Endodermal cell (in vitro differentiated cells): ENCODE measurements at regions not wholly inside any gene's neighbourhood (a gene's known extent, or its start where the extent isn't known, plus 50 kb on each side); places are given as distances from the start of the nearest gene placed in this dataset.

ENCODE experiments used
- DNase-seq: peaks from one replicate; pipeline ENCODE4 v3.0.0-alpha.2; 2017
- H3K27ac ChIP-seq: 2 replicates; pipeline ENCODE4 v1.5.1; 2013; ENCODE audit warnings: mild to moderate bottlenecking, low read depth, low read length, moderate library complexity
- H3K27me3 ChIP-seq: 2 replicates; pipeline ENCODE4 v1.6.1; 2013; ENCODE audit warnings: mild to moderate bottlenecking, low read length, moderate library complexity; ENCODE audit not compliant: insufficient read depth, control insufficient read depth, poor library complexity, severe bottlenecking
- H3K36me3 ChIP-seq: 2 replicates; pipeline ENCODE4 v1.7.0; 2013; ENCODE audit warnings: mild to moderate bottlenecking, low read length, moderate library complexity; ENCODE audit not compliant: control insufficient read depth, insufficient read depth
- H3K4me1 ChIP-seq: one replicate; pipeline ENCODE4 v1.7.0; 2013; ENCODE audit warnings: low read length; ENCODE audit not compliant: control insufficient read depth, insufficient read depth
- H3K4me3 ChIP-seq: 2 replicates; pipeline ENCODE4 v1.5.1; 2013; ENCODE audit warnings: mild to moderate bottlenecking, low read length, moderate library complexity
- H3K9ac ChIP-seq: 2 replicates; pipeline ENCODE4 v1.6.1; 2013; ENCODE audit warnings: mild to moderate bottlenecking, low read length, moderate library complexity; ENCODE audit not compliant: poor library complexity, severe bottlenecking; ENCODE audit errors: extremely low read depth
- H3K9me3 ChIP-seq: 2 replicates; pipeline ENCODE4 v1.6.1; 2013; ENCODE audit warnings: mild to moderate bottlenecking, low read length, moderate library complexity; ENCODE audit not compliant: control insufficient read depth
- H3K27ac Mint-ChIP-seq: 2 replicates; pipeline ENCODE4 v1.8.0; 2020; ENCODE audit warnings: mixed read lengths
- H3K27me3 Mint-ChIP-seq: 2 replicates; pipeline ENCODE4 v1.8.0; 2021; ENCODE audit warnings: mild to moderate bottlenecking, mixed read lengths; ENCODE audit not compliant: insufficient read depth
- H3K36me3 Mint-ChIP-seq: 2 replicates; pipeline ENCODE4 v1.8.0; 2020; ENCODE audit warnings: low read depth, mixed read lengths
- H3K4me1 Mint-ChIP-seq: 2 replicates; pipeline ENCODE4 v1.8.0; 2020; ENCODE audit warnings: mixed read lengths
- H3K4me3 Mint-ChIP-seq: 2 replicates; pipeline ENCODE4 v1.8.0; 2020; ENCODE audit warnings: mild to moderate bottlenecking, moderate library complexity, mixed read lengths
- H3K9me3 Mint-ChIP-seq: 2 replicates; pipeline ENCODE4 v1.8.0; 2020; ENCODE audit warnings: mild to moderate bottlenecking, mixed read lengths
- WGBS, 2 experiments: methylation state at CpG; one replicate each; pipeline versions ENCODE4 v1.1.5 to v1.1.7; 2013; ENCODE audit warnings: missing lambda C conversion rate in 2 of 2, mixed read lengths in 1 of 2; ENCODE audit not compliant: insufficient coverage in 1 of 2, insufficient read length in 1 of 2; 5-methylcytosine and 5-hydroxymethylcytosine counted together
- TF ChIP-seq, protein P1 (sequence below): fragments of 200-600 bp; sonication (generic); conservative IDR thresholded peaks from 2 replicates; pipeline ENCODE4 v1.5.0; 2021; ENCODE audit warnings: antibody characterized with exemption, mild to moderate bottlenecking

DNA sequence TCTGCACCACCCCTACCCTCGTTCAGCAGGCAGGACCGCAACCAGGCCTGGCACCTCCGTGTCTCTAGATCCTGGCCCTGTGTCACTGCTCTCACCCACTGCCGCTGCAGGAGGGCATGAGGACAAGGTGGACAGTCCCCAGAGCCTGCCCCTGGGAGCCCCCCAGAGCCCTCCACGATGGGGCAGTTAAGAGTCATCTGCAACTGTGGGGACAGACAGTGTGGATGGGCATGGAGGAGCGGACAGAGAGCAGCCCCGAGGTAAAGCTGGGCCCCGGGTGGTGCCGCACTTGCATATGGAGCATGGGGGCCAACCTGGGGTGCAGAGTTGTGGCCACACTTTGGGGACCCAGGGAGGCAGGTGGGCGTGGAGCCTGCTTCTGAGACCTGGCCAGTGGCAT lies 905.1 kb upstream of the USP15 start:
- H3K4me1 ChIP-seq: no peaks in the 10 kb centered on the region
- no peak overlapping the region for H3K4me3 ChIP-seq
- Mint-ChIP-seq H3K9me3 (no peaks in the 10 kb centered on the region), H3K36me3 (no peaks in the 10 kb centered on the region), H3K27me3 (no peaks in the 10 kb centered on the region), H3K27ac (no peak overlapping the region), H3K4me3 (no peak overlapping the region), H3K4me1 (no peaks in the 10 kb centered on the region)
- no peaks in the 10 kb centered on the region for H3K27me3 ChIP-seq
- H3K9ac ChIP-seq: no peak overlapping the region
- H3K27ac ChIP-seq: no peak overlapping the region
- no peak for DNase-seq
- H3K36me3 ChIP-seq: no peaks in the 10 kb centered on the region
- H3K9me3 ChIP-seq: no peaks in the 10 kb centered on the region
- 85 to 88% methylated on average over 4 to 10 of the region's 10 CpGs for WGBS, 2 experiments
- TF ChIP-seq, protein P1, sequence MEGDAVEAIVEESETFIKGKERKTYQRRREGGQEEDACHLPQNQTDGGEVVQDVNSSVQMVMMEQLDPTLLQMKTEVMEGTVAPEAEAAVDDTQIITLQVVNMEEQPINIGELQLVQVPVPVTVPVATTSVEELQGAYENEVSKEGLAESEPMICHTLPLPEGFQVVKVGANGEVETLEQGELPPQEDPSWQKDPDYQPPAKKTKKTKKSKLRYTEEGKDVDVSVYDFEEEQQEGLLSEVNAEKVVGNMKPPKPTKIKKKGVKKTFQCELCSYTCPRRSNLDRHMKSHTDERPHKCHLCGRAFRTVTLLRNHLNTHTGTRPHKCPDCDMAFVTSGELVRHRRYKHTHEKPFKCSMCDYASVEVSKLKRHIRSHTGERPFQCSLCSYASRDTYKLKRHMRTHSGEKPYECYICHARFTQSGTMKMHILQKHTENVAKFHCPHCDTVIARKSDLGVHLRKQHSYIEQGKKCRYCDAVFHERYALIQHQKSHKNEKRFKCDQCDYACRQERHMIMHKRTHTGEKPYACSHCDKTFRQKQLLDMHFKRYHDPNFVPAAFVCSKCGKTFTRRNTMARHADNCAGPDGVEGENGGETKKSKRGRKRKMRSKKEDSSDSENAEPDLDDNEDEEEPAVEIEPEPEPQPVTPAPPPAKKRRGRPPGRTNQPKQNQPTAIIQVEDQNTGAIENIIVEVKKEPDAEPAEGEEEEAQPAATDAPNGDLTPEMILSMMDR: no peak

DNA sequence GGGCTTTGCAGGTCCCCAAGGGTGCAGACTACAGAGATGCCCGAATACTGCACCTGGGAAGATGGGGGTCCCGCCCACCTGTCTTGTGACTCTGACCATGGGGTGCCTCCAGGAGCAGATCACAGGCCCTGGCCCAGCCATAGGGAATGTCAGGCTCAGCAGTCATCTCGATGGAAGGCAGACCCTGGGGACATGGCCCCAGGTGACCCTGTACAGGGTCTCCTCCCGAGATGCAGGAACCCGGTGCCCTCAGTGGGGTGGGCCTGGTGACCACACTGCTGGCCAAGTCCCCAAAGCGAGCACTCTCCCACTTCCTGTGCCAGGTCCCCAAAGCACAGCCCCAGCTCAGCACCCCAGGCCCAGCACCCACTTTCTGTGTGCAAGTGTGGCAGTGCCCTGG lies 903.7 kb upstream of the USP15 start:
- Histone ChIP-seq H3K9ac (no peak overlapping the region), H3K27me3 (no peaks in the 10 kb centered on the region), H3K4me3 (no peak overlapping the region), H3K4me1 (no peaks in the 10 kb centered on the region), H3K27ac (no peak overlapping the region), H3K9me3 (no peaks in the 10 kb centered on the region), H3K36me3 (no peaks in the 10 kb centered on the region)
- H3K27me3 Mint-ChIP-seq: no peaks in the 10 kb centered on the region
- 88 to 92% methylated on average over 4 to 6 of the region's 6 CpGs for WGBS, 2 experiments
- H3K4me3 Mint-ChIP-seq: no peak overlapping the region
- no peak for DNase-seq
- TF ChIP-seq, protein P1: no peak
- no peak overlapping the region for H3K27ac Mint-ChIP-seq
- H3K9me3 Mint-ChIP-seq: no peaks in the 10 kb centered on the region
- no peaks in the 10 kb centered on the region for H3K36me3 Mint-ChIP-seq
- no peaks in the 10 kb centered on the region for H3K4me1 Mint-ChIP-seq

DNA sequence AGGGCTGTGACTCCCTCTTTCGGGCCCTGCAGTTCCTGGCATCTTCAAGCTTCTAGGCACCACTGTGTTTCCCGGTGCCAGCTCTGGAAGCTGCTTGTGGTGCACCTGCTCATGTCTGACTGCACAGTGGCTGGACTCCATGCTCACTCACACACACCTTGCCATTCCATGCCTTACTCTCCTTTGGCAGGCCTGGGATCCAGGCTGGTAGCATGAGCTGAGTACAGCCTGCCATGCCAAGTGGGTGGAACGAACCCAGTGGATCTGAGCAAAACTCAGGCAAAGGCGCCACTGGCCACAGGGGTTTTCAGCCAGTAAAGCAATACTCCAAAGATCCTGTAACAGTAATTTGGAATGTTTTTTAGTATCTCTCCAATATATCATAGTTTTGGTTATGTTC lies 902.7 kb upstream of the USP15 start:
- Histone ChIP-seq H3K27ac (no peak overlapping the region), H3K9me3 (no peaks in the 10 kb centered on the region), H3K9ac (no peak overlapping the region), H3K27me3 (no peaks in the 10 kb centered on the region), H3K4me3 (no peak overlapping the region), H3K36me3 (no peaks in the 10 kb centered on the region), H3K4me1 (no peaks in the 10 kb centered on the region)
- TF ChIP-seq, protein P1: no peak
- no peaks in the 10 kb centered on the region for H3K9me3 Mint-ChIP-seq
- no peaks in the 10 kb centered on the region for H3K36me3 Mint-ChIP-seq
- H3K27ac Mint-ChIP-seq: no peak overlapping the region
- DNase-seq: no peak
- H3K4me1 Mint-ChIP-seq: no peaks in the 10 kb centered on the region
- no peaks in the 10 kb centered on the region for H3K27me3 Mint-ChIP-seq
- H3K4me3 Mint-ChIP-seq: no peak overlapping the region
- WGBS, 2 experiments: 78 to 83% methylated on average over 2 to 4 of the region's 4 CpGs
